ENCODE measurements at regions not wholly inside any gene's neighbourhood (a gene's known extent, or its start where the extent isn't known, plus 50 kb on each side); places are given as distances from the start of the nearest gene placed in this dataset.

DNA sequence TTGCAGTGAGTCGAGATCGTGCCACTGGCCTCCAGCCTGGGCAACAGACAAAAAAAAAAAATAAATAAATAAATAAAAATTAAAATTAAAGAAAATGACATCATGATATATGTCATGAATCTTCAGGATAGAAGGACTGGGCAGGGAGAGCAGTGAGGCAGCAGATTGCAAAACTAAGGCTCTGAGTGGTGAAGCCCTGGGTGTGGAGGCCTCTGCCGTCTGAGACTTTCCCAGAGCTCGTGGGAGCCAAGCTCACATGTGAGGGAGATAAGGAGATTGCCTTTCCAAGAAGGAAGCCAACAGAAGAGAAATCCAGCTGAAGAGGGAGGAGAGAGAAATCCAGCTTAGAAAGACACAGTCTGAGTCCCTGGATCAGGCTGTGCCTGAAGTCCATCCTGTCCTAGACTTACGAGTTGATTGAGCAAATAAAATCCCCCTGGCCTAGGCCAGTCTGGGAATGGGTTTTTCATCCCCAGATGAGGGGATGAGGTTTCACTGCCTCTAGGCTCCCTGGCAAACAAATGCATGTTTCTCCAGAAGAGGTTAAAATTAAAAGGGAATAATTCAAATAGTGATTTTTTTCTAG, 142.0 kb upstream of the IGSF21 start:
- DNase-seq (ENCODE audit: low read depth): no peak
- TF ChIP-seq CTCF (conservative IDR thresholded peaks at IDR 0.05; ENCODE audit: low read length): no peak
- H3K4me3 ChIP-seq (ENCODE audit: low read length): no peak overlapping the region

- no peak for DNase-seq (ENCODE audit: low read depth)
- no peak overlapping the region for H3K4me3 ChIP-seq (ENCODE audit: low read length)
- TF ChIP-seq CTCF (conservative IDR thresholded peaks at IDR 0.05; ENCODE audit: low read length): no peak
Observed at GRCh38 chr1:17966341-17966740, 141.3 kb upstream of the IGSF21 start.

- H3K4me3 ChIP-seq (ENCODE audit: low read length): no peak overlapping the region
- TF ChIP-seq CTCF (conservative IDR thresholded peaks at IDR 0.05; ENCODE audit: low read length): no peak
- no peak for DNase-seq (ENCODE audit: low read depth)
Observed at GRCh38 chr1:17967623-17968255, 139.9 kb upstream of the IGSF21 start.

- H3K4me3 ChIP-seq (ENCODE audit: low read length): no peak overlapping the region
- DNase-seq (ENCODE audit: low read depth): no peak
- no peak for TF ChIP-seq CTCF (conservative IDR thresholded peaks at IDR 0.05; ENCODE audit: low read length)
Observed at GRCh38 chr1:17970757-17971156, 136.8 kb upstream of the IGSF21 start.

DNA sequence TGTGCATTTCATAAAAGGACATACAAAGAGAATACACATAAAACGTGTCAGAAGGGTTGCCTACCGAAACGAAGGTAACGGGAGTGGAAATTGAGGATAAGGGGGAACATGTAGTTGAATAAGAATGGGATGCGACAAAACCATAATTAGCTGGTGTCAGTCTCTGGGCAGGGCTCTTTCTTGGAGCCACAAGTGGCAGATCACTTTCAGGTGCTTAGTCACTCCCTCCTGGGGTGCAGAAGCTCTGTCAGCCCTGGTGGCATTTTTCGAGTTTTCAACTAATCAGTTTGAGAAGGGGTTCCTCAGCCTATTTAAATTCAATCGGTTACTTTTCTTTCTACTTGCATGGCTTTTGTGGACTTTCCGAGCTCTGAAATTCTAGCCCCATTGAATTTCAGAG, 133.9 kb upstream of the IGSF21 start:
- no peak for DNase-seq (ENCODE audit: low read depth)
- H3K4me3 ChIP-seq (ENCODE audit: low read length): no peak overlapping the region
- no peak for TF ChIP-seq CTCF (conservative IDR thresholded peaks at IDR 0.05; ENCODE audit: low read length)

GRCh38 chr1:17976854-17977253, 130.7 kb upstream of the IGSF21 start:
- no peak overlapping the region for H3K4me3 ChIP-seq (ENCODE audit: low read length)
- TF ChIP-seq CTCF (conservative IDR thresholded peaks at IDR 0.05; ENCODE audit: low read length): no peak
- no peak for DNase-seq (ENCODE audit: low read depth)

- no peak for TF ChIP-seq CTCF (conservative IDR thresholded peaks at IDR 0.05; ENCODE audit: low read length)
- no peak overlapping the region for H3K4me3 ChIP-seq (ENCODE audit: low read length)
- no peak for DNase-seq (ENCODE audit: low read depth)
Observed at GRCh38 chr1:17978016-17978415, 129.6 kb upstream of the IGSF21 start.
